Body of pancreas (tissue), 4 donors: ENCODE measurements at regions not wholly inside any gene's neighbourhood (a gene's known extent, or its start where the extent isn't known, plus 50 kb on each side); places are given as distances from the start of the nearest gene placed in this dataset.
A peak's percentile ranks its signal among the peaks of the same experiment; 100 is the strongest.
"Not testable (repeated sequence)": the region's sequence is repeated elsewhere in the genome, so short reads cannot be mapped to it uniquely, and the experiment has no call there.

Experiments used
- ATAC-seq: fragments of 150-250 bp; one replicate; pipeline ENCODE4 v1.9.1; 2016
- DNase-seq, 4 donors: peaks; one replicate each; pipeline ENCODE4 v3.0.0-alpha.2; 2019
- H3K27ac ChIP-seq, 4 donors: fragments of 200-600 bp; sonication (generic); 1 replicate in 3 of 4; 2 replicates in 1 of 4; pipeline versions ENCODE4 v1.5.1 to v1.6.1; 2016 to 2019; ENCODE audit warnings: mild to moderate bottlenecking in 1 of 4, mixed read lengths in 1 of 4, moderate library complexity in 1 of 4
- H3K27me3 ChIP-seq, 2 donors: fragments of 200-600 bp; sonication (generic); one replicate each; pipeline ENCODE4 v1.6.0; 2016; ENCODE audit warnings: mild to moderate bottlenecking in 1 of 2
- H3K36me3 ChIP-seq, 2 donors: fragments of 200-600 bp; sonication (generic); replicated peaks in 1 of 2; 2 replicates each; pipeline ENCODE4 v1.5.1; 2016; ENCODE audit warnings: low read depth in 2 of 2; ENCODE audit not compliant: insufficient read depth in 1 of 2
- H3K4me1 ChIP-seq: fragments of 200-600 bp; sonication (generic); one replicate; pipeline ENCODE4 v1.6.0; 2016
- H3K4me3 ChIP-seq, 2 donors: fragments of 200-600 bp; sonication (generic); 1 replicate in 1 of 2; 2 replicates in 1 of 2; pipeline ENCODE4 v1.5.1; 2016 to 2019
- H3K9me3 ChIP-seq, 3 donors: fragments of 200-600 bp; sonication (generic); 1 replicate in 2 of 3; 2 replicates in 1 of 3; pipeline ENCODE4 v1.5.1; 2016
- POLR2A ChIP-seq, 3 donors: fragments of 450-650 bp; IDR thresholded peaks; one replicate each; pipeline ENCODE4 v1.6.1; 2016; ENCODE audit warnings: antibody characterized with exemption in 3 of 3, mild to moderate bottlenecking in 2 of 3
- WGBS, 2 donors: methylation state at CpG; one replicate each; pipeline ENCODE4 v1.1.5; 2017; 5-methylcytosine and 5-hydroxymethylcytosine counted together
- intact Hi-C: fragments of 100-400 bp; cut with DNase I; formaldehyde crosslinking; loops from one replicate; pipeline ENCODE4 v1.15.1; 2023
- TF ChIP-seq, protein P1 (sequence below), 7 experiments: fragments of 450-650 bp in 4 of 7; fragments of 200-600 bp in 3 of 7; sonication (generic) in 3 of 7; IDR thresholded peaks; one replicate each; pipeline ENCODE4 v1.5.1; 2016 to 2019; ENCODE audit warnings: antibody characterized with exemption in 7 of 7

DNA sequence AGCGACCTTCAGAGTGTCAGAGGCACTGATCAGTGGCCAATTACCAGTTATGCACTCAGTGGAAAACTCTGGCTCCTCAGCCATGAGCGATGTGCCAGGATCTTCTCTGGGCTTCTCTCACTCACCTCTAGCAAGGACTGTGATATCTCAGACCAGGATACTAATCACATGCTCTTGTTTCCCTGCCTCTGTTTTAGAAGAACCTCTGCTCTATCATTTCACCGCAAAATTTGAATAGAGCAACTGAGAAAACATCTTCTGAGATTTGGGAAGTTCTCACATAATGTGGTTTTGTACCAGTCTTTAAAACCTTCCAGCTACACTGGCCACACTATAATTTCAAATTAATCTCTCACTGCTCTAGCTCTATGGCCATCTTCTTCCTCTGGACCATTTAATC is 325.8 kb upstream of the FRG2C start:
- Histone ChIP-seq H3K36me3 (no peaks in the 10 kb centered on the region), H3K4me1 (peaks cover 14% of the 10 kb centered on the region), H3K27ac (no peak overlapping the region), H3K27me3 (no peaks in the 10 kb centered on the region), H3K4me3 (no peak overlapping the region), H3K9me3 (no peaks in the 10 kb centered on the region)
- intact Hi-C loops, result no loop called here
- no peak for ATAC-seq
- 83 to 89% methylated on average over 3 of the region's 3 CpGs for WGBS, 2 donors
- TF ChIP-seq, protein P1, sequence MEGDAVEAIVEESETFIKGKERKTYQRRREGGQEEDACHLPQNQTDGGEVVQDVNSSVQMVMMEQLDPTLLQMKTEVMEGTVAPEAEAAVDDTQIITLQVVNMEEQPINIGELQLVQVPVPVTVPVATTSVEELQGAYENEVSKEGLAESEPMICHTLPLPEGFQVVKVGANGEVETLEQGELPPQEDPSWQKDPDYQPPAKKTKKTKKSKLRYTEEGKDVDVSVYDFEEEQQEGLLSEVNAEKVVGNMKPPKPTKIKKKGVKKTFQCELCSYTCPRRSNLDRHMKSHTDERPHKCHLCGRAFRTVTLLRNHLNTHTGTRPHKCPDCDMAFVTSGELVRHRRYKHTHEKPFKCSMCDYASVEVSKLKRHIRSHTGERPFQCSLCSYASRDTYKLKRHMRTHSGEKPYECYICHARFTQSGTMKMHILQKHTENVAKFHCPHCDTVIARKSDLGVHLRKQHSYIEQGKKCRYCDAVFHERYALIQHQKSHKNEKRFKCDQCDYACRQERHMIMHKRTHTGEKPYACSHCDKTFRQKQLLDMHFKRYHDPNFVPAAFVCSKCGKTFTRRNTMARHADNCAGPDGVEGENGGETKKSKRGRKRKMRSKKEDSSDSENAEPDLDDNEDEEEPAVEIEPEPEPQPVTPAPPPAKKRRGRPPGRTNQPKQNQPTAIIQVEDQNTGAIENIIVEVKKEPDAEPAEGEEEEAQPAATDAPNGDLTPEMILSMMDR (IDR thresholded peaks at IDR 0.05), result no peak
- no peak for TF ChIP-seq POLR2A (IDR thresholded peaks at IDR 0.05)
- DNase-seq, result no peak

DNA sequence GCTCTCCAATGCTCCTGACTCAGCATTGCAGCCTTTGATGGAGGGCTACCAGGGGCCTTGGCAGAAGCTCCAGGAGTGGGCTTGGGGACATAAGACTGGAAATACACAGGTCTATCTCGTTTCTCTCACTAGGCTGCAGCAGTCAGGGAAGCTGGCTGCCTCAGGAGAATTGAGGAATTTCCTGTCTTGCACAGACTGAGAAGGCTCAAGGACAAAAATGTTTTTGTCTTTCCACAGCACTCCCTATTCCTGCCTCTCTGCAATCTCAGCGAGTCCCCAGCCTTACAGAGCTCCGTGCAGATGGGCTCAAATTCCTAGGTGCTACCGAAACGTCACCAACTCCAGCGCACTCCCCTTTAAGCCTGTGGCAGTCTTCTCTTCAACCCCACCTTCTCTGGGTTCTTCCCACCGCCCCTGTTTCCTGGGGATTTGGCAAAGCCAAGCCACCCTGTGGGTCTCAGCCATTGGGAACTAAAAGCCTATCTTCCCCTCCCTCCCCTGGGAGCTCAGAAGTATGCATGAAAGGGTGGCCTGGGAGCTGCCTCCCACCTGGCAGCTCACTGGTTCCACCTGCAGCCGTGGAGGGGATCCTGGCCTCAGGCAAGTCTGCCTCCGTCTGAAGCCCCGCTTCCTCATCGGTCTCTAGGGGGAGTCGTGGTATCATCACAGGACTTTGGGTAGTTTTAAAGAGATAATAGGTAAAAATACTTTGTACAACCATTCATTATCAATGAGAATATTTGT is 322.6 kb upstream of the FRG2C start:
- DNase-seq (peak in 1 of 4 donors; percentile 28), ATAC-seq (peak; percentile 50)
- Histone ChIP-seq H3K9me3 (no peaks in the 10 kb centered on the region), H3K4me3 (no peak overlapping the region), H3K27me3 (no peaks in the 10 kb centered on the region), H3K4me1 (peaks cover 14% of the 10 kb centered on the region), H3K27ac (peak overlapping the region in 2 of 4 donors; percentile 15 to 55), H3K36me3 (no peaks in the 10 kb centered on the region)
- intact Hi-C loops, result no loop called here
- TF ChIP-seq, protein P1 (IDR thresholded peaks at IDR 0.05), result peak in 2 of 7 experiments; percentile 14 to 19
- no peak for TF ChIP-seq POLR2A (IDR thresholded peaks at IDR 0.05)
- WGBS, 2 donors, result 27% methylated on average over 12 of the region's 12 CpGs

DNA sequence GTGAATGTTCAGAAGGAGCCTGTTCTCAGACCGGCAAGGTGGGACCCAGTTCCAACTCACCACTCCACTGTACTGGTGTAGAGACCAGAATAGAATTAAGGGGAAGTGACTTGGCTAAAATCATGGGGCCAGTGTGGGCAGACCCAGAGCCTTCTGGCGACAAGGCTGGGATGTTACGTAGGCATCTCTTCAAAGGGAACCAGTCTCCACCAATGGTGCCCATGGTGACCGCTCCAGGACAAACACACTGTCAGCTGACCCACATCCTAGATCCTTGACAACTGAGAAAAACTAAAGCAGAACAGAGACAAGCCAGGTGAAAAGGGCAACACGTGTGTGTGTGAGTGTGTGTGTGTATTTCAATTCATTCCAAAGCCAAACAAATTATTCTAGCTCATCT is 321.7 kb upstream of the FRG2C start:
- Histone ChIP-seq H3K27ac (no peak overlapping the region), H3K36me3 (no peaks in the 10 kb centered on the region), H3K9me3 (no peaks in the 10 kb centered on the region), H3K27me3 (no peaks in the 10 kb centered on the region), H3K4me1 (peaks cover 14% of the 10 kb centered on the region), H3K4me3 (no peak overlapping the region)
- DNase-seq (no peak), ATAC-seq (no peak)
- intact Hi-C loops, result no loop called here
- TF ChIP-seq POLR2A (IDR thresholded peaks at IDR 0.05), result no peak
- TF ChIP-seq, protein P1 (IDR thresholded peaks at IDR 0.05), result no peak
- WGBS, 2 donors, result 68 to 73% methylated on average over 5 of the region's 5 CpGs

DNA sequence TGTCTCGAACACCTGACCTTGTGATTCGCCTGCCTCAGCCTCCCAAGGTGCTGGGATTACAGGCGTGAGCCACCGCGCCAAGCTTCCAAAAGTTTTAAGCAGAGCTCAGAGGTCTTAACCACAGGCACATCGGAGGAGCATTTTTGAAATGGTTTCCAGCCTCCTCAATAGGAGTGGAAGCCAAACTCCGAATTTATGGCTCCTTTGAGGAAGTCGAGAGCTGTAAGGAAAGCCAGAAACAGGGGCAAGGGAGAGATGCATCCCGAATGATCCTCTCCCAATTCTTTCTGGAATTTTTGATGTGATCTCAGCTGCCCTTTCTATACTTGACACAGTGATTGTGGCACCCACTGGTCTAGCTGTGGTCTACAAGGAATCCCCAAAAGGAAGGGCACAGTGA is 313.6 kb upstream of the FRG2C start:
- DNase-seq, H3K9me3 ChIP-seq, ATAC-seq, H3K27me3 ChIP-seq, H3K27ac ChIP-seq, H3K4me3 ChIP-seq, H3K36me3 ChIP-seq, H3K4me1 ChIP-seq, intact Hi-C loops: not testable (repeated sequence)
- whole genome bisulfite sequencing, 2 donors, result 69 to 76% methylated on average over 9 of the region's 9 CpGs

DNA sequence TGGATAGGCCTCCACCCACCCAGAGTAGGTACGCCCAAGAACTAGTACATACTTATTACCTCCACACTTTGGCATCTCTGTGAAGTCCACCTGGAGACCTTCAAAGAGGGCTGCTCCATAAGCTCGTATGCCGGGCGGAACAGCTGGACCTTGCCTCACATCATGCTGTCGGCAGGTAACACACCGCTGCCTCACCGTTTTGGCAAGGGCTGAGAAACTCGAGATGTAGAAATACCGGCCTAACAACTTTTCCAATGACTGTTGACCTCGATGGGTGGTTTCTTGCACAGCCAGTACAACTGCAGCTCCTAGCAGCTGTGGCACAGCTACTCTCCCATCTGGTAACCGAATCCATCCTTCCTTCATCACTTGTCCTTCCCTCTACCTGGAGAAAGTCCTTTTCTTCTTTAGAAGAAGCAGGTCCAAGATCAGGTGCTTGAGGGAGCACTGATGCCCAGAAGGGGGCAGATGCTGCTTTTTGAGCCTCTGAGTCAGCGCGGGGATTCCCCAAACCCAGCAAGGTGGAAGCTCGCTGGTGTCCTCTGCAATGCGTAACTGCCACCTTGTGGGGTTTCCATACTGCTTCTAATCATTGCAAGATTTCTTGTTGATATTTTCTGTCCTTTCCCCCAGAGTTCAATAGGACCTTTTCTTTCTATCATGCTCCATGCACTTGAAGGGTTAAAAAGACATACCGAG is 301.9 kb upstream of the FRG2C start:
- H3K36me3 ChIP-seq, H3K27me3 ChIP-seq, intact Hi-C loops, H3K4me3 ChIP-seq, H3K9me3 ChIP-seq, ATAC-seq: not testable (repeated sequence)
- Histone ChIP-seq H3K4me1 (peaks cover 19% of the 10 kb centered on the region), H3K27ac (peak overlapping the region; percentile 32 to 60 (median 48))
- TF ChIP-seq, protein P1 (IDR thresholded peaks at IDR 0.05), result peak in 5 of 7 experiments; percentile 5 to 45 (median 38)
- DNase-seq, result peak; percentile 81 to 87 (median 83)
- 31 to 39% methylated on average over 16 of the region's 16 CpGs for WGBS, 2 donors

DNA sequence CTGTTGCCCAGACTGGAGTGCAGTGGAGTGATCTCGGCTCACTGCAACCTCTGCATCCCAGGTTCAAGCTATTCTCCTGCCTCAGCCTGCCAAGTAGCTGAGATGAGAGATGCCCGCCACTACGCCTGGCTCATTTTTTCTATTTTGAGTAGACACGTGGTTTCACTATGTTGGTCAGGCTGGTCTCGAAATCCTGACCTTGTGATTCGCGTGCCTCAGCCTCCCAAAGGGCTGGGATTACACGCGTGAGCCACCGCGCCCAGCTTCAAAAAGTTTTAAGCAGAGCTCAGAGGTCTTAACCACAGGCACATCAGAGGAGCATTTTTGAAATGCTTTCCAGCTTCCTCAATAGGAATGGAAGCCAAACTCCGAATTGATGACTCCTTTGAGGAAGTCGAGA is 291.2 kb upstream of the FRG2C start:
- H3K36me3 ChIP-seq, H3K4me3 ChIP-seq, DNase-seq, H3K27me3 ChIP-seq, ATAC-seq, H3K27ac ChIP-seq, intact Hi-C loops, H3K9me3 ChIP-seq, H3K4me1 ChIP-seq: not testable (repeated sequence)
- 63 to 66% methylated on average over 6 to 12 of the region's 13 CpGs for WGBS, 2 donors

DNA sequence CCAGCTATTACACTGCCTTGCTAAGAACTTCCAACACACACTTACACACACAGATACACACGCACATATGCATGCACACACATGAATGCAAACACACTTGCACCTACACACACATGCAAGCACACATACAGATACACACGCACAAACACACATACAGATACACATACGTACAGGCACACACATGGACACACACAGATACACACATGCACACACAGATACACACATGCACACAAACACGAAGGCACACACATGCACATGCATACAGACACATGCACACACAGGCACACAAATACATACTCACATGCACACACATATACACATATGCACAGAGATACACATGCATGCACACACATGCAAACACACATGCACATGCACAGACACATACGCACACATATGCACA is 284.3 kb upstream of the FRG2C start:
- H3K27me3 ChIP-seq, H3K4me3 ChIP-seq, H3K9me3 ChIP-seq, H3K36me3 ChIP-seq, ATAC-seq, intact Hi-C loops, DNase-seq, H3K27ac ChIP-seq, H3K4me1 ChIP-seq: not testable (repeated sequence)
- 87 to 89% methylated on average over 5 of the region's 5 CpGs for WGBS, 2 donors
